SJSA1 (cell line): ENCODE measurements at regions not wholly inside any gene's neighbourhood (a gene's known extent, or its start where the extent isn't known, plus 50 kb on each side); places are given as distances from the start of the nearest gene placed in this dataset.

Source experiments
- DNase-seq, 2 experiments: peaks; one replicate each; pipeline ENCODE4 v3.0.0-alpha.2; 2015 to 2020; ENCODE audit warnings: low spot score in 2 of 2, low read depth in 1 of 2
- H3K27ac ChIP-seq: fragments of 250-450 bp; sonication (Bioruptor Pico); 2 replicates; pipeline ENCODE4 v1.5.1; 2020; ENCODE audit warnings: mild to moderate bottlenecking, moderate library complexity
- H3K27me3 ChIP-seq: fragments of 250-450 bp; sonication (Bioruptor Pico); replicated peaks from 2 replicates; pipeline ENCODE4 v1.5.1; 2020; ENCODE audit warnings: mild to moderate bottlenecking, moderate library complexity
- H3K36me3 ChIP-seq: fragments of 250-450 bp; sonication (Bioruptor Pico); 2 replicates; pipeline ENCODE4 v1.5.1; 2020; ENCODE audit warnings: mild to moderate bottlenecking
- H3K4me1 ChIP-seq: fragments of 250-450 bp; sonication (Bioruptor Pico); replicated peaks from 2 replicates; pipeline ENCODE4 v1.6.1; 2021; ENCODE audit warnings: mild to moderate bottlenecking
- H3K4me3 ChIP-seq: fragments of 250-450 bp; sonication (Bioruptor Pico); 2 replicates; pipeline ENCODE4 v1.5.1; 2020; ENCODE audit warnings: mild to moderate bottlenecking
- H3K9me3 ChIP-seq: fragments of 250-450 bp; sonication (Bioruptor Pico); replicated peaks from 2 replicates; pipeline ENCODE4 v1.5.1; 2020; ENCODE audit warnings: mild to moderate bottlenecking

GRCh38 chr7:131606346-131607290 lies 50.2 kb upstream of the PODXL start:
- H3K36me3 ChIP-seq = no peaks in the 10 kb centered on the region
- H3K4me1 ChIP-seq = peaks cover 34% of the 10 kb centered on the region
- DNase-seq = no peak
- H3K4me3 ChIP-seq = no peak overlapping the region
- no peaks in the 10 kb centered on the region for H3K27me3 ChIP-seq
- no peak overlapping the region for H3K27ac ChIP-seq
- H3K9me3 ChIP-seq = no peaks in the 10 kb centered on the region
